K562 (cell line): ENCODE measurements at regions not wholly inside any gene's neighbourhood (a gene's known extent, or its start where the extent isn't known, plus 50 kb on each side); places are given as distances from the start of the nearest gene placed in this dataset.

Experiments used
- AFF1 ChIP-seq, 2 experiments: fragments of 450-650 bp; IDR thresholded peaks; 2 replicates each; pipeline ENCODE4 v1.6.1; 2018; ENCODE audit warnings: mild to moderate bottlenecking in 2 of 2, low read depth in 1 of 2; ENCODE audit not compliant: partially characterized antibody in 2 of 2
- ARID4B ChIP-seq: sonication (generic); formaldehyde crosslinking; IDR thresholded peaks from 2 replicates; pipeline ENCODE4 v1.8.0; 2022; ENCODE audit warnings: mild to moderate bottlenecking, missing genetic modification reagents
- ARNT ChIP-seq, 2 experiments: fragments of 450-650 bp; IDR thresholded peaks; 2 replicates each; pipeline ENCODE4 v1.6.1; 2016; ENCODE audit warnings: mild to moderate bottlenecking in 1 of 2
- C11orf30 ChIP-seq: fragments of 450-650 bp; IDR thresholded peaks from 2 replicates; pipeline ENCODE4 v1.6.1; 2016; ENCODE audit warnings: low read depth, mild to moderate bottlenecking
- HMG20A ChIP-seq: fragments of 450-650 bp; formaldehyde crosslinking; conservative IDR thresholded peaks from 2 replicates; pipeline ENCODE4 v1.4.0; 2020; ENCODE audit warnings: mild to moderate bottlenecking, mixed read lengths
- TEAD4 ChIP-seq, 2 experiments: sonication (generic) in 1 of 2; formaldehyde crosslinking in 1 of 2; IDR thresholded peaks; 2 replicates each; pipeline versions ENCODE4 v1.6.1 to v1.8.0; 2012 to 2022; ENCODE audit warnings: borderline replicate concordance in 1 of 2, inconsistent platforms in 1 of 2, low read length in 1 of 2, mild to moderate bottlenecking in 1 of 2, missing genetic modification reagents in 1 of 2
- XRCC5 ChIP-seq: fragments of 200-400 bp; formaldehyde crosslinking; IDR thresholded peaks from 2 replicates; pipeline ENCODE4 v1.6.1; 2017; ENCODE audit warnings: low read depth, mild to moderate bottlenecking, low read length
- ZNF12 ChIP-seq: sonication (generic); formaldehyde crosslinking; IDR thresholded peaks from 2 replicates; pipeline ENCODE4 v1.4.0; 2020; ENCODE audit warnings: mild to moderate bottlenecking, missing genetic modification reagents
- ZNF609 ChIP-seq: sonication (generic); formaldehyde crosslinking; IDR thresholded peaks from 2 replicates; pipeline ENCODE4 v1.8.1; 2023; ENCODE audit warnings: missing genetic modification reagents, mild to moderate bottlenecking, borderline replicate concordance
- ZNF695 ChIP-seq: fragments of 450-650 bp; formaldehyde crosslinking; IDR thresholded peaks from 2 replicates; pipeline ENCODE4 v1.4.0; 2020; ENCODE audit warnings: mild to moderate bottlenecking, moderate library complexity
- ZNF764 ChIP-seq: fragments of 250-450 bp; sonication (Bioruptor Pico); IDR thresholded peaks from 2 replicates; pipeline ENCODE4 v1.4.0; 2020; ENCODE audit warnings: low read depth, mild to moderate bottlenecking, moderate library complexity

GRCh38 chr7:148940702-148941597 is 56.9 kb upstream of the EZH2 start (continued):
- TF ChIP-seq TEAD4 (IDR thresholded peaks at IDR 0.05; ENCODE audit: low read length) = peak; percentile 96
- 0 out of 2 replicates have a peak, but pooled peaks have one; percentile 26 for TF ChIP-seq TEAD4 (CRISPR knock-in tag; IDR thresholded peaks at IDR 0.05; ENCODE audit: borderline replicate concordance)
- TF ChIP-seq ZNF695 = no peak
- peak; percentile 58 to 89 for TF ChIP-seq AFF1 (IDR thresholded peaks at IDR 0.05; ENCODE audit: low read depth in 1 of 2, partially characterized antibody in 2 of 2)
- 0 out of 2 replicates have a peak, but pooled peaks have one; percentile 50 for TF ChIP-seq ZNF609 (CRISPR knock-in tag)
- peak; percentile 63 to 79; a peak in 2 of 4 replicates for TF ChIP-seq ARNT (IDR thresholded peaks at IDR 0.05)
- TF ChIP-seq ARID4B (CRISPR knock-in tag) = peak; percentile 96
- TF ChIP-seq HMG20A (CRISPR knock-in tag) = no peak
- peak; percentile 85 for TF ChIP-seq ZNF12 (CRISPR knock-in tag)
- no peak for TF ChIP-seq C11orf30
- 0 out of 2 replicates have a peak, but pooled peaks have one; percentile 53 for TF ChIP-seq XRCC5
- TF ChIP-seq ZNF764 (CRISPR knock-in tag) = no peak
